GM12878 (cell line): ENCODE measurements at regions not wholly inside any gene's neighbourhood (a gene's known extent, or its start where the extent isn't known, plus 50 kb on each side); places are given as distances from the start of the nearest gene placed in this dataset.

Experiments
- ATAC-seq: fragments of 200-7000 bp; cut with Tn5 transposase; 3 replicates; pipeline ENCODE4 v1.9.1; 2020; ENCODE audit warnings: mild to moderate bottlenecking, moderate library complexity
- BruUV-seq: library from RNA; stranded (reverse); fragments of 400-500 nt; replicated peaks from 2 replicates; lab custom pipeline; 2021; lab: Mats Ljungman, UMichigan
- CTCF ChIA-PET: fragments of 300-600 bp; sonication (Branson Sonifier 250); formaldehyde crosslinking; extraction: SDS; loops from one replicate; lab custom pipeline; 2021; ENCODE audit warnings: inconsistent platforms; lab: Yijun Ruan, JAX
- POLR2A ChIA-PET: fragments of 350-600 bp; formaldehyde crosslinking; extraction: SDS; loops from one replicate; lab custom pipeline; 2021; ENCODE audit warnings: inconsistent platforms; lab: Charles Lee
- RAD21 ChIA-PET: fragments of 300-600 bp; sonication (Branson Sonifier 250); formaldehyde crosslinking; loops from one replicate; lab custom pipeline; 2023; ENCODE audit warnings: antibody characterized with exemption; ENCODE audit not compliant: unreplicated experiment; lab: Charles Lee
- SMC1A ChIA-PET: fragments of 300-600 bp; sonication (Branson Sonifier 250); formaldehyde crosslinking; loops from one replicate; lab custom pipeline; 2023; ENCODE audit not compliant: unreplicated experiment, uncharacterized antibody; lab: Charles Lee
- DNase-seq: peaks from one replicate; pipeline ENCODE4 v3.0.0-alpha.2; 2011; ENCODE audit warnings: low read depth, low spot score
- FAIRE-seq: peaks from 3 replicates; lab custom pipeline; 2011; peaks lifted over from hg19 to GRCh38; lab: Jason Lieb, UNC
- H2AFZ ChIP-seq: 2 replicates; pipeline ENCODE4 v1.6.0; 2011; ENCODE audit warnings: low read depth, low read length, control low read depth; ENCODE audit not compliant: control insufficient read depth
- H3K27ac ChIP-seq: 2 replicates; pipeline ENCODE4 v1.5.1; 2011; ENCODE audit warnings: control low read depth; ENCODE audit not compliant: control insufficient read depth, insufficient read depth
- H3K27me3 ChIP-seq, 2 experiments: replicated peaks in 1 of 2; 2 replicates each; pipeline versions ENCODE4 v1.6.0 to v1.6.1; 2011; ENCODE audit warnings: low read length in 1 of 2; ENCODE audit not compliant: control insufficient read depth in 2 of 2, insufficient read depth in 2 of 2
- H3K36me3 ChIP-seq, 2 experiments: 2 replicates each; pipeline ENCODE4 v1.5.1; 2011; ENCODE audit warnings: low read length in 1 of 2; ENCODE audit not compliant: control insufficient read depth in 2 of 2, insufficient read depth in 2 of 2
- H3K4me1 ChIP-seq: 2 replicates; pipeline ENCODE4 v1.6.1; 2011; ENCODE audit warnings: mild to moderate bottlenecking, low read length, moderate library complexity, mixed read lengths; ENCODE audit not compliant: control insufficient read depth, insufficient read depth
- H3K4me2 ChIP-seq: 2 replicates; pipeline ENCODE4 v1.6.0; 2011; ENCODE audit warnings: control low read depth; ENCODE audit not compliant: control insufficient read depth, insufficient read depth
- H3K4me3 ChIP-seq: fragments of 200-600 bp; sonication (generic); 2 replicates; pipeline ENCODE4 v1.5.1; 2016
- H3K79me2 ChIP-seq: 2 replicates; pipeline ENCODE4 v1.6.0; 2011; ENCODE audit warnings: low read length; ENCODE audit not compliant: control insufficient read depth, insufficient read depth
- H3K9ac ChIP-seq: 2 replicates; pipeline ENCODE4 v1.8.0; 2011; ENCODE audit warnings: low read length, control low read depth, mixed read lengths; ENCODE audit not compliant: control insufficient read depth, insufficient read depth
- H3K9me3 ChIP-seq: replicated peaks from 3 replicates; pipeline ENCODE4 v1.5.1; 2011; ENCODE audit warnings: mild to moderate bottlenecking, low read length; ENCODE audit not compliant: control insufficient read depth, insufficient read depth
- H4K20me1 ChIP-seq: 2 replicates; pipeline ENCODE4 v1.6.0; 2011; ENCODE audit not compliant: control insufficient read depth, insufficient read depth
- BMI1 ChIP-seq: fragments of 450-650 bp; IDR thresholded peaks from 2 replicates; pipeline ENCODE4 v1.6.1; 2016; ENCODE audit warnings: mild to moderate bottlenecking, moderate library complexity, borderline replicate concordance
- CREB1 ChIP-seq: IDR thresholded peaks from 2 replicates; pipeline ENCODE4 v1.6.1; 2012; ENCODE audit warnings: low read depth, mild to moderate bottlenecking, inconsistent platforms
- CTCF ChIP-seq, 3 experiments: IDR thresholded peaks in 2 of 3; conservative IDR thresholded peaks in 1 of 3; 2 replicates each; pipeline ENCODE4 v1.5.1; 2011; ENCODE audit warnings: low read depth in 3 of 3, low read length in 3 of 3, mild to moderate bottlenecking in 3 of 3, control low read depth in 2 of 3, moderate library complexity in 2 of 3, inconsistent platforms in 1 of 3, mixed read lengths in 1 of 3; ENCODE audit not compliant: control insufficient read depth in 2 of 3, insufficient read depth in 1 of 3; ENCODE audit errors: extremely low read depth in 1 of 3
- ETV6 ChIP-seq, 2 experiments: fragments of 450-650 bp in 1 of 2; IDR thresholded peaks in 1 of 2; conservative IDR thresholded peaks in 1 of 2; 2 replicates each; pipeline ENCODE4 v1.6.1; 2014; ENCODE audit warnings: antibody characterized with exemption in 1 of 2, borderline replicate concordance in 1 of 2, low read depth in 1 of 2, mild to moderate bottlenecking in 1 of 2, moderate library complexity in 1 of 2
- IKZF2 ChIP-seq, 2 experiments: fragments of 450-650 bp; IDR thresholded peaks; 2 replicates each; pipeline ENCODE4 v1.6.1; 2017; ENCODE audit warnings: mild to moderate bottlenecking in 2 of 2, moderate library complexity in 2 of 2
- JUND ChIP-seq: IDR thresholded peaks from 2 replicates; pipeline ENCODE4 v1.6.1; 2012; ENCODE audit warnings: low read depth, mild to moderate bottlenecking, low read length, improper control_type of control experiment, moderate library complexity
- MAX ChIP-seq: IDR thresholded peaks from 2 replicates; pipeline ENCODE4 v1.6.1; 2012; ENCODE audit warnings: low read depth, low read length, improper control_type of control experiment
- MXI1 ChIP-seq: fragments of 150-350 bp; IDR thresholded peaks from 2 replicates; pipeline ENCODE4 v1.6.1; 2011; ENCODE audit warnings: low read depth, mild to moderate bottlenecking, inconsistent platforms, low read length, improper control_type of control experiment
- NR2C1 ChIP-seq: fragments of 450-650 bp; IDR thresholded peaks from 2 replicates; pipeline ENCODE4 v1.6.1; 2017; ENCODE audit warnings: antibody characterized with exemption, mild to moderate bottlenecking, moderate library complexity
- PAX8 ChIP-seq: fragments of 450-650 bp; IDR thresholded peaks from 2 replicates; pipeline ENCODE4 v1.6.1; 2017; ENCODE audit warnings: mild to moderate bottlenecking, moderate library complexity
- SKIL ChIP-seq: fragments of 450-650 bp; IDR thresholded peaks from 2 replicates; pipeline ENCODE4 v1.6.1; 2017; ENCODE audit warnings: mild to moderate bottlenecking, low read depth, inconsistent platforms; ENCODE audit not compliant: poor library complexity, severe bottlenecking
- ZBTB33 ChIP-seq: fragments of 450-650 bp; IDR thresholded peaks from 2 replicates; pipeline ENCODE4 v1.6.1; 2017; ENCODE audit warnings: mild to moderate bottlenecking
- ZNF24 ChIP-seq: fragments of 450-650 bp; IDR thresholded peaks from 2 replicates; pipeline ENCODE4 v1.6.1; 2017; ENCODE audit warnings: antibody characterized with exemption, mild to moderate bottlenecking
- WGBS: methylation state at CpG from one replicate; pipeline ENCODE4 v1.1.6; 2016; ENCODE audit warnings: low lambda C conversion rate; ENCODE audit not compliant: insufficient replicate concordance, insufficient coverage; ENCODE audit errors: missing lambda C conversion rate; 5-methylcytosine and 5-hydroxymethylcytosine counted together
- in situ Hi-C: fragments of 300-500 bp; cut with MboI; formaldehyde crosslinking; loops from 9 replicates; pipeline ENCODE4 v1.14.3; 2018; ENCODE audit warnings: mixed read lengths
- intact Hi-C: fragments of 100-400 bp; cut with micrococcal nuclease; formaldehyde crosslinking; loops from one replicate; pipeline ENCODE4 v1.14.2; 2022; ENCODE audit not compliant: unreplicated experiment

- TF ChIP-seq ZBTB33 (no peak), CREB1 (0 out of 2 replicates have a peak, but pooled peaks have one; percentile 15), ETV6 (conservative IDR thresholded peaks at IDR 0.05 in 1 of 2, IDR thresholded peaks at IDR 0.05 in 1 of 2; ENCODE audit: borderline replicate concordance in 1 of 2, low read depth in 1 of 2) (no peak)
Measured at GRCh38 chr20:33914919-33915318, 78.8 kb upstream of the RALY start (continued).

GRCh38 chr20:33915726-33916331 is 77.9 kb upstream of the RALY start:
- no peak for FAIRE-seq
- no peaks in the 10 kb centered on the region for H3K36me3 ChIP-seq
- H3K79me2 ChIP-seq = no peaks in the 10 kb centered on the region
- intact Hi-C loops (loop anchor here (5.0 kb wide), 3 partner anchors 54 to 211 kb away; no protein-coding TSS in a partner anchor), in situ Hi-C loops (no loop called here)
- no peak overlapping the region for H3K27ac ChIP-seq
- POLR2A ChIA-PET = no interaction called here
- 73% methylated on average over 6 of the region's 6 CpGs for WGBS
- CTCF ChIA-PET = interaction anchor here (0.6 to 6.1 kb wide), 18 partner anchors 12 to 219 kb away, joined by 3 to 43 read pairs (median 4); no protein-coding TSS in a partner anchor
- no peaks in the 10 kb centered on the region for H3K9me3 ChIP-seq
- no peak for DNase-seq
- H3K27me3 ChIP-seq = no peaks in the 10 kb centered on the region
- H3K4me2 ChIP-seq = no peak overlapping the region
- no peak overlapping the region for H3K4me3 ChIP-seq
- H4K20me1 ChIP-seq = no peaks in the 10 kb centered on the region
- H3K9ac ChIP-seq = no peak overlapping the region
- SMC1A ChIA-PET = interaction anchor here (0.8 to 1.7 kb wide), 13 partner anchors 10 to 153 kb away, joined by 3 to 9 read pairs (median 4); no protein-coding TSS in a partner anchor
- BruUV-seq = no TSS peak
- H3K4me1 ChIP-seq = peaks cover 11% of the 10 kb centered on the region
- no peak overlapping the region for H2AFZ ChIP-seq
- peak; percentile 83 for ATAC-seq
- RAD21 ChIA-PET = interaction anchor here (0.6 to 2.7 kb wide), 9 partner anchors 10 to 1437 kb away, joined by 3 to 8 read pairs (median 3); no protein-coding TSS in a partner anchor
- TF ChIP-seq SKIL (no peak), PAX8 (no peak), CTCF (IDR thresholded peaks at IDR 0.05 in 2 of 3, conservative IDR thresholded peaks at IDR 0.05 in 1 of 3; ENCODE audit: control insufficient read depth in 2 of 3, extremely low read depth in 1 of 3, insufficient read depth in 1 of 3, low read depth in 3 of 3, low read length in 3 of 3) (peak; percentile 63 to 84 (median 70)), ZNF24 (no peak), JUND (no peak), MXI1 (no peak), BMI1 (no peak), MAX (no peak), IKZF2 (IDR thresholded peaks at IDR 0.05) (no peak), NR2C1 (no peak)
